CD4-positive, alpha-beta T cell (primary cell): ENCODE measurements at regions not wholly inside any gene's neighbourhood (a gene's known extent, or its start where the extent isn't known, plus 50 kb on each side); places are given as distances from the start of the nearest gene placed in this dataset.

Source experiments
- ATAC-seq: fragments of 200-7000 bp; cut with Tn5 transposase; one replicate; pipeline ENCODE4 v1.10.0; 2022; ENCODE audit warnings: mild to moderate bottlenecking; ENCODE audit not compliant: poor library complexity
- CTCF ChIA-PET: fragments of 350-600 bp; sonication (Branson Sonifier 250); formaldehyde crosslinking; loops from one replicate; lab custom pipeline; 2021; ENCODE audit warnings: antibody characterized with exemption, inconsistent platforms; lab: Charles Lee
- POLR2A ChIA-PET: fragments of 350-600 bp; sonication (Branson Sonifier 250); formaldehyde crosslinking; loops from one replicate; lab custom pipeline; 2021; ENCODE audit warnings: antibody characterized with exemption, inconsistent platforms; lab: Charles Lee
- DNase-seq, 14 experiments: peaks; one replicate each; pipeline ENCODE4 v3.0.0-alpha.2; 2013 to 2020; ENCODE audit warnings: mixed read lengths in 2 of 14
- H3K27ac ChIP-seq, 2 donors: one replicate each; pipeline versions ENCODE4 v1.5.1 to v1.7.0; 2013; ENCODE audit warnings: low read length in 2 of 2, low read depth in 1 of 2, mild to moderate bottlenecking in 1 of 2
- H3K27me3 ChIP-seq, 2 experiments: 1 replicate in 1 of 2; 2 replicates in 1 of 2; pipeline versions ENCODE4 v1.6.1 to v1.7.0; 2013; ENCODE audit warnings: low read length in 2 of 2, control low read depth in 1 of 2, mild to moderate bottlenecking in 1 of 2, moderate library complexity in 1 of 2; ENCODE audit not compliant: insufficient read depth in 2 of 2, control insufficient read depth in 1 of 2
- H3K36me3 ChIP-seq: one replicate; pipeline ENCODE4 v1.6.1; 2013; ENCODE audit warnings: low read length, control low read depth; ENCODE audit not compliant: insufficient read depth
- H3K4me1 ChIP-seq: one replicate; pipeline ENCODE4 v1.6.1; 2013; ENCODE audit warnings: low read length, control low read depth; ENCODE audit not compliant: insufficient read depth
- H3K4me3 ChIP-seq: one replicate; pipeline ENCODE4 v1.5.1; 2013; ENCODE audit warnings: mild to moderate bottlenecking, low read length, moderate library complexity
- H3K9me3 ChIP-seq, 2 experiments: 1 replicate in 1 of 2; 2 replicates in 1 of 2; pipeline versions ENCODE4 v1.6.1 to v1.7.0; 2013; ENCODE audit warnings: low read length in 2 of 2, mild to moderate bottlenecking in 2 of 2, control low read depth in 1 of 2, moderate library complexity in 1 of 2; ENCODE audit not compliant: control insufficient read depth in 1 of 2, insufficient read depth in 1 of 2
- H3K27ac Mint-ChIP-seq: one replicate; pipeline ENCODE4 v1.8.0; 2020; ENCODE audit warnings: mixed read lengths
- H3K27me3 Mint-ChIP-seq: one replicate; pipeline ENCODE4 v1.8.0; 2021; ENCODE audit warnings: mixed read lengths
- H3K36me3 Mint-ChIP-seq: one replicate; pipeline ENCODE4 v1.8.0; 2021; ENCODE audit warnings: low read depth, mixed read lengths
- H3K4me1 Mint-ChIP-seq: one replicate; pipeline ENCODE4 v1.8.0; 2021; ENCODE audit warnings: low read depth, mixed read lengths
- H3K4me3 Mint-ChIP-seq: one replicate; pipeline ENCODE4 v1.8.0; 2020; ENCODE audit warnings: mild to moderate bottlenecking, mixed read lengths
- H3K9me3 Mint-ChIP-seq: one replicate; pipeline ENCODE4 v1.8.0; 2020; ENCODE audit warnings: mixed read lengths
- intact Hi-C, 2 experiments: fragments of 100-400 bp; cut with DNase I in 1 of 2; cut with micrococcal nuclease in 1 of 2; formaldehyde crosslinking; loops; one replicate each; pipeline versions ENCODE4 v1.15.1 to v1.9.0; 2023 to 2025; cut with DNase I, micrococcal nuclease
- TF ChIP-seq, protein P1 (sequence below): fragments of 200-600 bp; IDR thresholded peaks from one replicate; pipeline ENCODE4 v1.8.0; 2022; ENCODE audit warnings: antibody characterized with exemption, mild to moderate bottlenecking

DNA sequence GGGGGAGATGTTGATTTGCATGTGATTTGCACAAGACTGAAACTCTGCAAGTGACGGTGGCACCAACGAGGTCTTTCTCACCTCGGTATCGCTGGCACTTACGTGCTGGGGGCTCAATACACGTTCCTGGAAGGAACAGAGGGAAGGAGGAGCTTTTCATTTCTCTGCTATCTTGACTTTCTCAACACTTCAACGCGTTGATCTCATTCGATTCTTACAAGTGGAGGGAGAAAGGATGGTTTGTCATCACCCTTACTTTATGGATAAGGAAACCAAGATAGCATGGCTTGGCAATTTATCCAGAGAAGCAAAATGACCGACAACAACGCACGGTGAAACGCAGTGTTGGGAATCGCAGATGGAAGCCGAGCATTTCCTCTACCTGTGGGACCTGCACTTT is 87.3 kb upstream of the RFLNA start:
- intact Hi-C loops, result no loop called here
- peaks cover 0 to 13% of the 10 kb centered on the region in 2 experiments for H3K9me3 ChIP-seq
- no peaks in the 10 kb centered on the region for H3K4me1 ChIP-seq
- Mint-ChIP-seq H3K4me1 (no peaks in the 10 kb centered on the region), H3K9me3 (peaks cover 4% of the 10 kb centered on the region), H3K4me3 (no peak overlapping the region), H3K27me3 (peaks cover 11% of the 10 kb centered on the region), H3K36me3 (no peaks in the 10 kb centered on the region), H3K27ac (no peak overlapping the region)
- POLR2A ChIA-PET, result no interaction called here
- H3K27ac ChIP-seq, result no peak overlapping the region
- TF ChIP-seq, protein P1, sequence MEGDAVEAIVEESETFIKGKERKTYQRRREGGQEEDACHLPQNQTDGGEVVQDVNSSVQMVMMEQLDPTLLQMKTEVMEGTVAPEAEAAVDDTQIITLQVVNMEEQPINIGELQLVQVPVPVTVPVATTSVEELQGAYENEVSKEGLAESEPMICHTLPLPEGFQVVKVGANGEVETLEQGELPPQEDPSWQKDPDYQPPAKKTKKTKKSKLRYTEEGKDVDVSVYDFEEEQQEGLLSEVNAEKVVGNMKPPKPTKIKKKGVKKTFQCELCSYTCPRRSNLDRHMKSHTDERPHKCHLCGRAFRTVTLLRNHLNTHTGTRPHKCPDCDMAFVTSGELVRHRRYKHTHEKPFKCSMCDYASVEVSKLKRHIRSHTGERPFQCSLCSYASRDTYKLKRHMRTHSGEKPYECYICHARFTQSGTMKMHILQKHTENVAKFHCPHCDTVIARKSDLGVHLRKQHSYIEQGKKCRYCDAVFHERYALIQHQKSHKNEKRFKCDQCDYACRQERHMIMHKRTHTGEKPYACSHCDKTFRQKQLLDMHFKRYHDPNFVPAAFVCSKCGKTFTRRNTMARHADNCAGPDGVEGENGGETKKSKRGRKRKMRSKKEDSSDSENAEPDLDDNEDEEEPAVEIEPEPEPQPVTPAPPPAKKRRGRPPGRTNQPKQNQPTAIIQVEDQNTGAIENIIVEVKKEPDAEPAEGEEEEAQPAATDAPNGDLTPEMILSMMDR, result no peak
- no peak overlapping the region for H3K4me3 ChIP-seq
- no peak for DNase-seq
- H3K27me3 ChIP-seq, result peaks cover 0 to 5% of the 10 kb centered on the region in 2 experiments
- no peaks in the 10 kb centered on the region for H3K36me3 ChIP-seq
- CTCF ChIA-PET, result no interaction called here
- ATAC-seq, result no peak

DNA sequence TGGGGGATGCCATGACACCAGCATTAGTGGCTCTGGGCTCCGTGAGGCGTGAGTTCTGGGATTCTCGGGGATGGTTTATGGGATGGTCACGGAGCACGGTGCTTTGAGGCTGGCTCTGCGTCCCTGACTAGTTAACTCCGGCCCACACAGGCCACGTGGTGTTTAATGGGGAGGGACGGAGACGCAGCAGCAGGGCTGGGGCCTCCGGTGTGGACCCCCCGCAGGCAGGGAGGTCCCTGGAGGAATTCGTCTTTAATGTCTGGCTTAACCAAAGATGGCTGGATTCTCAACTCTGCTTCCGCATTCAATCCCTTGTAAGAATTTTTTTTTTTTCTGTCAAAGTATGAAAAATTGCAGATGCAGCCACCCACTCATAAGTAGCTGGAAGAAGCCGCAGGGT is 86.4 kb upstream of the RFLNA start:
- DNase-seq (no peak), ATAC-seq (no peak)
- H3K9me3 ChIP-seq, result peaks cover 0 to 13% of the 10 kb centered on the region in 2 experiments
- Mint-ChIP-seq H3K4me1 (no peaks in the 10 kb centered on the region), H3K4me3 (no peak overlapping the region), H3K27me3 (peaks cover 11% of the 10 kb centered on the region), H3K36me3 (no peaks in the 10 kb centered on the region), H3K9me3 (peaks cover 4% of the 10 kb centered on the region), H3K27ac (no peak overlapping the region)
- intact Hi-C loops, result no loop called here
- H3K27me3 ChIP-seq, result peaks cover 0 to 5% of the 10 kb centered on the region in 2 experiments
- ChIA-PET POLR2A (no interaction called here), CTCF (no interaction called here)
- no peaks in the 10 kb centered on the region for H3K4me1 ChIP-seq
- H3K27ac ChIP-seq, result no peak overlapping the region
- no peaks in the 10 kb centered on the region for H3K36me3 ChIP-seq
- TF ChIP-seq, protein P1, result no peak
- H3K4me3 ChIP-seq, result no peak overlapping the region

DNA sequence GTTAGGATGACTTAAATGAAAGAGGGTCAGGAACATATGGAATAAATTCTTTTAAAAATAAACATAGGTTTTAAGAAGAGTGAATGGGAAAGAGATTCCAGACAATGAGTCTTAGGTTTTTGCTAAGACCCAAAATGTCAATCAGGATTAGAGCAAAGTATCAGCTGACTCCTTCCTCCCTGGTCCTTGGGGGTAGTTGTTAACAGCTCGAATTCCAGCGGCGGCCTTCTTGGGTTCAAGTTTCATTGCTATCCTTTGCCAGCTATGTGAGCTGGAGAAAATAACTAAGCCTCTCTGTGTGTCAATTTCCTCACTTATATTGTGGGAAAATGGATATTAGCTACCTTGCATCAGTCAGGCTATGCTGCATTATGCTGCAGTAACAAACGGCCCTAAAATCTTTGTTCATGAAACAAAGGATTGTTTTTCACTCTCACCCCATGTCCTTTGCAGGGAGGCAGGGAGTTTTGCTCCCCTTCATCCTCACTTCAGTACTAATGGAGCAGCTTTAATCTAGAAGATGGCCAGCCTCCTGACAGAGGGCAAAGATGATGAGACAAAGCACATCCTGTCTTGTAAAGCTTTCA is 83.8 kb upstream of the RFLNA start:
- POLR2A ChIA-PET, result no interaction called here
- H3K4me3 ChIP-seq, result no peak overlapping the region
- H3K4me1 Mint-ChIP-seq, result no peaks in the 10 kb centered on the region

More for the DNA sequence above, 83.8 kb upstream of the RFLNA start:
- intact Hi-C loops, result no loop called here
- no peak overlapping the region for H3K27ac Mint-ChIP-seq
- Histone ChIP-seq H3K9me3 (peaks cover 7 to 24% of the 10 kb centered on the region in 2 experiments), H3K27ac (no peak overlapping the region), H3K36me3 (no peaks in the 10 kb centered on the region), H3K4me1 (no peaks in the 10 kb centered on the region), H3K27me3 (peaks cover 4 to 5% of the 10 kb centered on the region in 2 experiments)
- no peak for ATAC-seq
- CTCF ChIA-PET, result interaction anchor here (1.1 kb wide), 1 partner anchor 14 kb away, joined by 3 read pairs; no protein-coding TSS in a partner anchor
- DNase-seq, result no peak
- no peaks in the 10 kb centered on the region for H3K36me3 Mint-ChIP-seq
- no peaks in the 10 kb centered on the region for H3K9me3 Mint-ChIP-seq
- no peak overlapping the region for H3K4me3 Mint-ChIP-seq
- TF ChIP-seq, protein P1, result no peak
- H3K27me3 Mint-ChIP-seq, result peaks cover 13% of the 10 kb centered on the region
